Breast epithelium (tissue), 3 donors: ENCODE measurements at regions not wholly inside any gene's neighbourhood (a gene's known extent, or its start where the extent isn't known, plus 50 kb on each side); places are given as distances from the start of the nearest gene placed in this dataset.

Experiments
- POLR2A ChIP-seq: fragments of 450-650 bp; IDR thresholded peaks from one replicate; pipeline ENCODE4 v1.6.1; 2016; ENCODE audit warnings: antibody characterized with exemption, mild to moderate bottlenecking, moderate library complexity
- POLR2AphosphoS5 ChIP-seq, 3 donors: sonication (generic); formaldehyde crosslinking; IDR thresholded peaks; one replicate each; pipeline ENCODE4 v1.6.1; 2017; ENCODE audit warnings: antibody characterized with exemption in 3 of 3
- TF ChIP-seq, protein P1 (sequence below), 3 donors: fragments of 450-650 bp; IDR thresholded peaks; one replicate each; pipeline ENCODE4 v1.5.1; 2016 to 2017; ENCODE audit warnings: antibody characterized with exemption in 3 of 3, mild to moderate bottlenecking in 3 of 3, moderate library complexity in 3 of 3

DNA sequence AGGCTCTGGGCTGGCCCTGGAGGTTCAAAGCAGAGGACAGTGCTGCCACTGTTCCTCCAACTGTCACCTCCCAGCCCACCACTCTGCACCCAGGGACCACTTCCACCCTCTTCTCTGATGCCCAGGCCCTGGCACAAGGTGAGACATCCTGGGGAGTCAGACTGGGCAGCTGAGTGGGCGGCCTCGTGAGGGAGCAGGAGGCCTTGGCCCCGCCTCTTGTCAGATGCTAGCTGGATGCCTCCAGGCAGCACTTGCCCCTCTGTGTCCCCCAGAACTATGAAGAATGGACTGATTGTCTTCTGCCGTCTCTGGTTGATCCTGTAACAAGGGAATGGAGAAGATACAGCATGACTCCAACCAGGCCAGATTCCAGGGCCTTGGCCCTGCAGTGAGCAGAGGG lies 191.0 kb upstream of the LINGO1 start:
- TF ChIP-seq, protein P1, sequence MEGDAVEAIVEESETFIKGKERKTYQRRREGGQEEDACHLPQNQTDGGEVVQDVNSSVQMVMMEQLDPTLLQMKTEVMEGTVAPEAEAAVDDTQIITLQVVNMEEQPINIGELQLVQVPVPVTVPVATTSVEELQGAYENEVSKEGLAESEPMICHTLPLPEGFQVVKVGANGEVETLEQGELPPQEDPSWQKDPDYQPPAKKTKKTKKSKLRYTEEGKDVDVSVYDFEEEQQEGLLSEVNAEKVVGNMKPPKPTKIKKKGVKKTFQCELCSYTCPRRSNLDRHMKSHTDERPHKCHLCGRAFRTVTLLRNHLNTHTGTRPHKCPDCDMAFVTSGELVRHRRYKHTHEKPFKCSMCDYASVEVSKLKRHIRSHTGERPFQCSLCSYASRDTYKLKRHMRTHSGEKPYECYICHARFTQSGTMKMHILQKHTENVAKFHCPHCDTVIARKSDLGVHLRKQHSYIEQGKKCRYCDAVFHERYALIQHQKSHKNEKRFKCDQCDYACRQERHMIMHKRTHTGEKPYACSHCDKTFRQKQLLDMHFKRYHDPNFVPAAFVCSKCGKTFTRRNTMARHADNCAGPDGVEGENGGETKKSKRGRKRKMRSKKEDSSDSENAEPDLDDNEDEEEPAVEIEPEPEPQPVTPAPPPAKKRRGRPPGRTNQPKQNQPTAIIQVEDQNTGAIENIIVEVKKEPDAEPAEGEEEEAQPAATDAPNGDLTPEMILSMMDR (IDR thresholded peaks at IDR 0.05) = no peak
- TF ChIP-seq POLR2A (no peak), POLR2AphosphoS5 (IDR thresholded peaks at IDR 0.05) (no peak)
